DMS 273 treated with DMSO at 0.1 percent for 48 hours (cell line): ENCODE measurements at regions not wholly inside any gene's neighbourhood (a gene's known extent, or its start where the extent isn't known, plus 50 kb on each side); places are given as distances from the start of the nearest gene placed in this dataset.
A peak's percentile ranks its signal among the peaks of the same experiment; 100 is the strongest.

Source experiments
- DNase-seq: peaks from one replicate; lab custom pipeline; 2025; lab: John Stamatoyannopoulos, UW

- DNase-seq: no peak
Observed at GRCh38 chrX:118167361-118167760, 50.8 kb upstream of the KLHL13 start.

- DNase-seq: no peak
Observed at GRCh38 chrX:118171356-118171755, 54.7 kb upstream of the KLHL13 start.

DNA sequence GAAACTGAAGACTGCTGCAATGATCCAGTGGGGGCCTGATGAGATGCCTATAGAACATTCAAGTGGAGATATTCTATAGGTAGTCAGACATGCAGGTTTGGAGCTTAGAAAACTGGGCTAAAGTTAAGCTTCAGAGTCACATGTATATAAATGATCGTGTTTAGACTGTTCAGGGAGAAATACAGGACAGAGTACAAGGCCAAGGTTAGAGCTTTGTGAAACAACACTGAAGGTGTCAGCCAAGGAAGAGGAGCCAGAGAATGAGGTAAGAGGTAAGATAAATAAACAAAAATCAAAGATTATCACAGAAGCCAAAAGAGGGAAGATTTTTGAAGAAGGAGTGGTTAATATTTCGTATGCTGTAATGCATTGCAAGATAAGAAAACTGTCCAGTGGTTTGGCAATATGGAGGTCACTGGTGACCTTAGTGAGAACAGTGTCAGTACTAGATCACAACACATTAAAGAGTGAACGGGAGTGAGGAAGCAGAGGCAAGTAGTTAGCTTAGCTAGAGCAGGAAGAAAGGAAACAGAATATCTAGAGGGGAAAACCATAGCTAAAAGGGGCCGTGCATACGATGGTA is 58.0 kb upstream of the KLHL13 start:
- no peak for DNase-seq

- no peak for DNase-seq
Observed at GRCh38 chrX:118177708-118178107, 61.1 kb upstream of the KLHL13 start.

DNA sequence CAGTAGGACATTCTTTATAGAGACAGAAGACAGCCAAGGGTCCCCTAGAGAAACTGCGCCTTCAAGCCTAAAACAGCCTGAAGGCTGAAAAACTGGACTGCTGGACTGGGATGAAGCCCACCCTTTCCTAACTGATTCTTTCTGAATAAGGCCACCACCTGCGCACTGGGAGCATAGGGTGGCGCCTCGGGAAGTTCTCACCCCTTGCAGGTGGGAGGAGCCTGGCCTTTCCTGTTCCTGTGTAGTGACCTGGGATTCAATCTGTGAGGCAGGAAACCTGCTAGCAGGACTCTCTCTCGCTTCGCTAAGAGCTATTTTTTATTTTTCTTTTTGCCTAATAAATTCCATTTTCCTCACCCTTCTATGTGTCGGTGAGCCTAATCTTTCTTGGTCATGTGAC is 61.8 kb upstream of the KLHL13 start:
- no peak for DNase-seq

- DNase-seq: no peak
Observed at GRCh38 chrX:118179161-118179560, 62.6 kb upstream of the KLHL13 start.

- no peak for DNase-seq
Observed at GRCh38 chrX:118179718-118180117, 63.1 kb upstream of the KLHL13 start.

GRCh38 chrX:118181030-118181429 is 64.4 kb upstream of the KLHL13 start:
- DNase-seq: no peak

DNA sequence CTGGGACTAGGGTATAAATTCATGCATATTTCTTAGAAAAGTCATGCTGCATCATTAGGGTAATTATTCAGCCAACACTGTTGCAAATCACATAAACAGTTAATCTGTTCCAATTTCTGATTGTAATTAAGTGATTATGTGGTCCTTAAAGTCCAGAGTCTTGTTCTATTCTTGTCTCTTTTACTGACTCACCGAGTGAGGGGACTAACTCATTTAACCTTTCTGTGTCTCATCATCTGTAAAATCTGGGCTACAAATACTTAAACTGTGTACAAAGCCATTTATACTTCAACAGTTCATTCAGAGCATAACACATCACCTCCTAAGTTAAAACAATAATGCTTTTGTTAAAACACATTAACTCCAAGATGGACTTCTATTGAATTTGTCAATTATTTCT is 65.4 kb upstream of the KLHL13 start:
- DNase-seq: no peak

DNA sequence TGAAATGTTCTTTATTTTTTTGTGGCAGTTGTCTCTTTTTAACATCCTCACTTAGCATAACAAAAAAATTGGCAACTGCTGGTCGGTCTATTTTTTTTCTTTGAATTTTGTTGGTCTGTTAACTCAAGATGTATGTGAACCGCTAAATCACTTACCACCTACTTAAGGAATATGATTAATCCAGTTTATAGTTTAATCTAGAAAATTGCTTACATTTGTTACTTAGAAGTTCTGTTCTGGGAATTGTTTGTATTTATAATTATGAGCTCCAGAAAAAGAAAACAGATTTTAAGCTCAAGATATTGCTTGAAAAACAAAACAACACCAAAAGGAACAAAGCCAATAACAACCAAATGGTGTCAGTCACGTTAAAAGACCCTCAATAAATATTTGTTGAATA is 66.1 kb upstream of the KLHL13 start:
- no peak for DNase-seq

- DNase-seq: no peak
Observed at GRCh38 chrX:118183606-118184005, 67.0 kb upstream of the KLHL13 start.

DNA sequence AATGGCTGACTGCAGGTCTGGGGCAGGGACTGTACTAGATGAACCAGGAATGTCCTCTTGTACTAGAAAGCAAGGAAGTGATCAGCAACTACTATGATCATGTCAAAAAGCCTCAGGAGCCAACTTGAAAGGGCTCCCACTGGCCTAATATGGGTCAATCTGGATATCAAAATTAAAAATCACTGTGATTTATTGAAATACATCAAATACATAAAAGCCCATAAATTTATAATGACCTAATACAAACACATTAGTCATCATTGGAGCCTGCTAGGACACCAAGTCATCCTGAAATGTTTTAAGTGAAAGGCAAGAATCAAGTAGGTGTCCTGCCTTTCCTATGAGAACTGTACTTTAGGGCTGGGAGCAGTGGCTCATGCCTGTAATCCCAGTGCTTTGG is 70.5 kb upstream of the KLHL13 start:
- no peak for DNase-seq

- peak; percentile 27 for DNase-seq
Observed at GRCh38 chrX:118189000-118189399, 72.4 kb upstream of the KLHL13 start.

DNA sequence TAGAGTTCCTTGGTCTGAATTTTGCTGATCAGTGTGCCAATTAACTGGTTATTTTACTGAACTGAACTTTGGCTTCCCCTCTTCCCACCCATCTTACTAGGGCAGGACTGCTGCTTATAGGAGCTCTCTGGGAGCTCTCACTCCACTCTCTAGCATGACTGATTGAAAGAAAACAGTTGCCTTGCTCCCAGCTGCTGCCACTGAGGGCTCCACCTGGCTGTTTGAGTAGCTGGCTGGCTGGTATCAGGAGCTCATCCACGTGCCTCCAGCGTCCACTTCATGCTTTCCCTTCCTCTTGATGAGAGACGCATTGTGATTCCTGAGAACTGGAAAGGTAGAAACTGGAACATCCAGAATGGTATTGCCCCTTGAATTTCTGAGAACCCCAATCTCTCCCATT is 73.0 kb upstream of the KLHL13 start:
- DNase-seq: no peak

DNA sequence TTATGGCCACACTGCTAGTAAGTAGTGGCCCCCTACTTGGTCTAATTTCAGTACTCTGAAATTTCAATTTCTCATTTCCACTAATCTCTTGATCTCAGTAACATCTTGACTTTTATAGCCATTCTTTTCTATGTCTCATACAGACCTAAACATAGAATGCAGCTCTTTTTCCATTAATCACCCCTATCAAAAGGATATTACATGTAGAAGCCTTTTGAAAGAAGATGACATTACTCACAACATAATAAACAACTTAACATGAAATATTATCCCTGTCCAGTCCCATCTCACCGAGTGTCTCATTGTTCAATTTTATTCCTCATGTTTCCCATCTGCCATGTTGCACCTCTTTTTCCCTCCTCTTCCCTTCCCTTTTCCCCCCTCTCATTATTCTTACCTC is 81.1 kb upstream of the KLHL13 start:
- DNase-seq: no peak

GRCh38 chrX:118198577-118198976 is 82.0 kb upstream of the KLHL13 start:
- no peak for DNase-seq

DNA sequence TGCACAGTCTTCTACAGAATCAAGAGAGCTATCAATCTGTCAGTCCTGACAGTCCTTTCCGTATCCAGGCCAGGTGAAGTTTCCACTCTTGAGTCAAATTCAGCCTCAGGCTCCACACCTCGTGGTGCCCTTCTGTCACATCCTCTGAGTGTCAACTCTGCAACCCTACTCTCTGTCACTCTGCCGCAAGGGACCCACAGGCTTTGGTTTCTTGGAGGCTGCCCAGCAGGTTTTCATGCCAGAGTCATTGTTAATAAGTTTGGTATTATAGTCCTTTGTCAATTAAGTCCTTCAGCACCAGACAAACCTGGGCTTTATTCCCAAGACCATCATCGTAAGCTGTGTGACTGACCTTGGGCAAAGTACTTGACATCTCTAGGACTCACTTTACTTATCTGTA is 83.4 kb upstream of the KLHL13 start:
- no peak for DNase-seq

- no peak for DNase-seq
Observed at GRCh38 chrX:118205421-118206395, 89.1 kb upstream of the KLHL13 start.

DNA sequence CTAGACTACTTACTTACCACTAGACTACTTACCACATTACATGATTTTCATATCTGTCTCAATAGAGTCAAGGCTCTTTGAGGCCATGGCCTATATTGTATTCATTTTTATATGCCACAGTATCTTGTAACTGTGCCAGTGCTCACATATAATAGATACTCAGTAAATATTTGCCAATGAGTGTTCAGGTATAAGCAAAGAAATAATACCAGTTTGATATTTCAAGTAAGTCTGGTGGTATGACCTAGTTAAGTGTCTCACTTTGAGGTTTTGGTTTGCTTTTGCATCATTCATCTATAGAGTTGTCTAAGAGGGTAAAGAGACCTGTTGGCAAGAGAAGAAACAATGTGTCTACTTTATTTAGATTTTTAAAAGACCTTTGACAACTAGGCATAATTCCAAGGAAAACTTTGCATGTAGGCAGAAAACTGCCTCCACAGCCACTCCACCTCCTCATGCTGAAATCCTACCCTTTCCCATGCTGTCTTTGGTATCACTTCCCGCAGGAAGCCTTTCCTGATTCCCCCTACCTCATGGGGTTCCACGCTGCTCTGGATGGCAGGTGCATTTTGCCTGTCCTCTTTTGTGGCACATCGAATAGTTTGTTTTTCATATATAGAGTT is 91.3 kb upstream of the KLHL13 start:
- DNase-seq: no peak

- no peak for DNase-seq
Observed at GRCh38 chrX:118208481-118208880, 91.9 kb upstream of the KLHL13 start.

GRCh38 chrX:118211891-118212816 is 95.5 kb upstream of the KLHL13 start:
- DNase-seq: no peak

- DNase-seq: no peak
Observed at GRCh38 chrX:118212817-118213183, 96.2 kb upstream of the KLHL13 start.
